ENCODE measurements at regions not wholly inside any gene's neighbourhood (a gene's known extent, or its start where the extent isn't known, plus 50 kb on each side); places are given as distances from the start of the nearest gene placed in this dataset.

GRCh38 chr18:59966913-59967312 lies 67.1 kb downstream of the PMAIP1 start:
- H3K36me3 ChIP-seq (ENCODE audit: control insufficient read depth, insufficient read depth, low read length): no peaks in the 10 kb centered on the region
- H3K27ac ChIP-seq (ENCODE audit: low read depth, low read length): no peak overlapping the region
- H3K9ac ChIP-seq (ENCODE audit: low read length): no peak overlapping the region
- no peaks in the 10 kb centered on the region for H3K4me1 ChIP-seq (ENCODE audit: control insufficient read depth, insufficient read depth, low read length)
- H3K9me3 ChIP-seq (ENCODE audit: control insufficient read depth, insufficient read depth, low read depth, low read length): no peaks in the 10 kb centered on the region
- H3K4me3 ChIP-seq (ENCODE audit: low read depth, low read length): no peak overlapping the region
- no peaks in the 10 kb centered on the region for H3K27me3 ChIP-seq (ENCODE audit: control insufficient read depth, insufficient read depth, low read length)

GRCh38 chr18:59963229-59963628 lies 63.4 kb downstream of the PMAIP1 start:
- Histone ChIP-seq H3K9ac (ENCODE audit: low read length) (no peak overlapping the region), H3K36me3 (ENCODE audit: control insufficient read depth, insufficient read depth, low read length) (no peaks in the 10 kb centered on the region), H3K27me3 (ENCODE audit: control insufficient read depth, insufficient read depth, low read length) (no peaks in the 10 kb centered on the region), H3K9me3 (ENCODE audit: control insufficient read depth, insufficient read depth, low read depth, low read length) (no peaks in the 10 kb centered on the region), H3K4me3 (ENCODE audit: low read depth, low read length) (no peak overlapping the region), H3K27ac (ENCODE audit: low read depth, low read length) (no peak overlapping the region), H3K4me1 (ENCODE audit: control insufficient read depth, insufficient read depth, low read length) (peaks cover 8% of the 10 kb centered on the region; the same call in 1 of the 2 replicates)

DNA sequence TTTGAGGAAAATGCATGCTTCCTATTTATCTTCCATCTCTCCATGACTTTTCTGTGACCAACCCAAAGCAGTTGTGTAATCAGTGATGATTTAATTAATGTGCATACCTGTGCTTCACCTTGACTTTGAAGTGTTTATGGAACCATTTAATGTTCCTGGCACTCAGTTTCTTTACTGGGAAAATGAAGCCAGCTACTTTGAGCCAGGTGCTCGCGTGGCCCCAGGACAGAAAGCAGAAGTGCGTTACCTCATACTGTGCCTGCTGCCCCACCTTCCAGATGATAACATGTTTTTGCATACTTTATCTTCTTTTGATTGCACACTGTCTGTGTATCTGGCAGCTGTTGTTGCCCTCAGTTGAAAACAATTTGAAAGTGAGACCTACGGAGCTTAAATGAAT lies 61.3 kb downstream of the PMAIP1 start:
- Histone ChIP-seq H3K27ac (ENCODE audit: low read depth, low read length) (no peak overlapping the region), H3K27me3 (ENCODE audit: control insufficient read depth, insufficient read depth, low read length) (no peaks in the 10 kb centered on the region), H3K9me3 (ENCODE audit: control insufficient read depth, insufficient read depth, low read depth, low read length) (no peaks in the 10 kb centered on the region), H3K9ac (ENCODE audit: low read length) (no peak overlapping the region), H3K4me3 (ENCODE audit: low read depth, low read length) (no peak overlapping the region), H3K4me1 (ENCODE audit: control insufficient read depth, insufficient read depth, low read length) (peaks cover 8% of the 10 kb centered on the region; the same call in 1 of the 2 replicates), H3K36me3 (ENCODE audit: control insufficient read depth, insufficient read depth, low read length) (no peaks in the 10 kb centered on the region)

DNA sequence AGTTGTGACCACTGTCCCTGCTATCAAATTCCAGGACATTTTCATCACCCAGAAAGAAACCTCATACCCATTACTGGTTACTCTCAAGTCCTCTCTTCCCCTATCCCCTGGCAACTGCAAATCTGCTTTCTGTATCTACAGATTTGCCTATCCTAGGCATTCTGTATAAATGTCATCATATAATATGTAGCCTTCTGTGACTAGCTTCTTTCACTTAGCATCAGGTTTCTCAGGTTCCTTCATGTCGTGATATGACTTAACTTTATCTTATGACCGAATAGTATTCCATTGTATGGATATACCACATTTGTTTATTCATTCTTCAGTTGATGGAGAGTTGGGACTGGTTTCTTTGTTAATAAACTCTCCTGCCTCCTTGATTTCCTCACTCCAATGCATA lies 60.5 kb downstream of the PMAIP1 start:
- Histone ChIP-seq H3K4me3 (ENCODE audit: low read depth, low read length) (no peak overlapping the region), H3K9me3 (ENCODE audit: control insufficient read depth, insufficient read depth, low read depth, low read length) (no peaks in the 10 kb centered on the region), H3K36me3 (ENCODE audit: control insufficient read depth, insufficient read depth, low read length) (no peaks in the 10 kb centered on the region), H3K27ac (ENCODE audit: low read depth, low read length) (no peak overlapping the region), H3K27me3 (ENCODE audit: control insufficient read depth, insufficient read depth, low read length) (no peaks in the 10 kb centered on the region), H3K4me1 (ENCODE audit: control insufficient read depth, insufficient read depth, low read length) (peaks cover 8% of the 10 kb centered on the region; the same call in 1 of the 2 replicates), H3K9ac (ENCODE audit: low read length) (no peak overlapping the region)

DNA sequence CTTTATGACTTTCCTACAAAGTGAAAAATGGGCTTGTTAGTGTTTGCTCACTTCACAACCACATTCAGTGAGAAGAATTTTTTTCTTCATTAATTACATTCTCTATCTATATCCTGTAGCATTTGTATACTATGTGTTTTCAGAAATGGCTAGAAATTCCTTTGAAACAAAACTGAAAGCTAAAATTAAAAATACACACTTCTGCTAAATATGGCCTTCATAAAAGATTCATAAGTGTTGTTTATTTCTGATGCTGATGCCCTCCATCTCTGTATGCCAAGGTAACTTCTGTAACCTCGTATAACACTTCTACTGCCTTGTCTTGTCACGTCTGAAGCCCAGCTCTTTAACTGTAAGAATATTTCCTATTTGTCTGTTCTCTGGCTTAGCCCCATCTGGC lies 59.8 kb downstream of the PMAIP1 start:
- H3K27me3 ChIP-seq (ENCODE audit: control insufficient read depth, insufficient read depth, low read length): no peaks in the 10 kb centered on the region
- no peak overlapping the region for H3K9ac ChIP-seq (ENCODE audit: low read length)
- no peaks in the 10 kb centered on the region for H3K9me3 ChIP-seq (ENCODE audit: control insufficient read depth, insufficient read depth, low read depth, low read length)
- no peak overlapping the region for H3K27ac ChIP-seq (ENCODE audit: low read depth, low read length)
- no peak overlapping the region for H3K4me3 ChIP-seq (ENCODE audit: low read depth, low read length)
- peaks cover 8% of the 10 kb centered on the region; the same call in 1 of the 2 replicates for H3K4me1 ChIP-seq (ENCODE audit: control insufficient read depth, insufficient read depth, low read length)
- no peaks in the 10 kb centered on the region for H3K36me3 ChIP-seq (ENCODE audit: control insufficient read depth, insufficient read depth, low read length)

- Histone ChIP-seq H3K27me3 (ENCODE audit: control insufficient read depth, insufficient read depth, low read length) (no peaks in the 10 kb centered on the region), H3K4me3 (ENCODE audit: low read depth, low read length) (no peak overlapping the region), H3K9ac (ENCODE audit: low read length) (no peak overlapping the region), H3K36me3 (ENCODE audit: control insufficient read depth, insufficient read depth, low read length) (no peaks in the 10 kb centered on the region), H3K9me3 (ENCODE audit: control insufficient read depth, insufficient read depth, low read depth, low read length) (no peaks in the 10 kb centered on the region), H3K27ac (ENCODE audit: low read depth, low read length) (no peak overlapping the region), H3K4me1 (ENCODE audit: control insufficient read depth, insufficient read depth, low read length) (peaks cover 8% of the 10 kb centered on the region; the same call in 1 of the 2 replicates)
These were observed 59.3 kb downstream of the PMAIP1 start for GRCh38 chr18:59959073-59959472.

- Histone ChIP-seq H3K36me3 (ENCODE audit: control insufficient read depth, insufficient read depth, low read length) (no peaks in the 10 kb centered on the region), H3K9ac (ENCODE audit: low read length) (no peak overlapping the region), H3K27ac (ENCODE audit: low read depth, low read length) (no peak overlapping the region), H3K4me3 (ENCODE audit: low read depth, low read length) (no peak overlapping the region), H3K9me3 (ENCODE audit: control insufficient read depth, insufficient read depth, low read depth, low read length) (no peaks in the 10 kb centered on the region), H3K4me1 (ENCODE audit: control insufficient read depth, insufficient read depth, low read length) (peaks cover 8% of the 10 kb centered on the region; the same call in 1 of the 2 replicates), H3K27me3 (ENCODE audit: control insufficient read depth, insufficient read depth, low read length) (no peaks in the 10 kb centered on the region)
These were observed 58.2 kb downstream of the PMAIP1 start for GRCh38 chr18:59957957-59958356.

DNA sequence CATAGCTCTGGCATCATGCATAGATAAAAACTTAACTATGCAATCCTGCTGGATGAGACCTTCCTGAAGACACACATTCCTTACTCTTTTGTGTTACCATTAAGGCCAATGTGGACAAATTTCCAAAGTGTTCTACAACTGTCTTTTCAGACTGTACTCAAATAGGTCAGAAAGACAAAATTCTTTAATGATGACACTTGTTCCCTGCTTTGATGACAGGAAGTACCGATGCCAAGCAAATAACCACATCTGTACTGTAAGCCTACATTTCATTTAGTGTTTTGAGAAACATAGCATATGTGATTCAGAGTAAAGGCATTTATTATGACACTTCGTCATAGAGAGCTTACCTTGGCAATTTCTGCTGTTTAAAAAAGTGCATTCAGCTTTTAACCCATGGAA lies 55.0 kb downstream of the PMAIP1 start:
- H3K4me3 ChIP-seq (ENCODE audit: low read depth, low read length): no peak overlapping the region
- H3K9me3 ChIP-seq (ENCODE audit: control insufficient read depth, insufficient read depth, low read depth, low read length): no peaks in the 10 kb centered on the region
- H3K27me3 ChIP-seq (ENCODE audit: control insufficient read depth, insufficient read depth, low read length): no peaks in the 10 kb centered on the region
- H3K9ac ChIP-seq (ENCODE audit: low read length): no peak overlapping the region
- H3K4me1 ChIP-seq (ENCODE audit: control insufficient read depth, insufficient read depth, low read length): no peaks in the 10 kb centered on the region
- no peaks in the 10 kb centered on the region for H3K36me3 ChIP-seq (ENCODE audit: control insufficient read depth, insufficient read depth, low read length)
- no peak overlapping the region for H3K27ac ChIP-seq (ENCODE audit: low read depth, low read length)

DNA sequence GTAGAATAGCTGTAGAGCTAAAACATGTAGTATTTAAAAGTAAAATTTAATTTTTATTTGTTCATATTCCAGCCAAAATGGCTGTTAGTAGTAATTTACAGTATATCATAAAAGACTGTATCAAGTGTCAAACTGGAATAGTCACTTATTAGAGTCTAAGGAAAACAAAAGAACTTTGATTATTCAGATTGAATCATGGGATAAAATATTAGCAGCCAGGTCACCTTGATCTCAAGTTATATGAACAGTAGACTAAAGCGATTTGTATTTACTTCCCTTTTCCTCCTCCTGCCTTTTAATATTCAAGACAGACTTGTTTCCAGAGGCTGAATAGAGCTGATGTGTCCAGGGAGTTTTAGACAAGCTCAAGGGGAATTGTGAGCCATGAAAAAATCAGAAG lies 54.4 kb downstream of the PMAIP1 start:
- Histone ChIP-seq H3K27me3 (ENCODE audit: control insufficient read depth, insufficient read depth, low read length) (no peaks in the 10 kb centered on the region), H3K36me3 (ENCODE audit: control insufficient read depth, insufficient read depth, low read length) (no peaks in the 10 kb centered on the region), H3K27ac (ENCODE audit: low read depth, low read length) (no peak overlapping the region), H3K9ac (ENCODE audit: low read length) (no peak overlapping the region), H3K4me1 (ENCODE audit: control insufficient read depth, insufficient read depth, low read length) (no peaks in the 10 kb centered on the region), H3K9me3 (ENCODE audit: control insufficient read depth, insufficient read depth, low read depth, low read length) (no peaks in the 10 kb centered on the region), H3K4me3 (ENCODE audit: low read depth, low read length) (no peak overlapping the region)
